ENCODE measurements at regions not wholly inside any gene's neighbourhood (a gene's known extent, or its start where the extent isn't known, plus 50 kb on each side); places are given as distances from the start of the nearest gene placed in this dataset.

DNA sequence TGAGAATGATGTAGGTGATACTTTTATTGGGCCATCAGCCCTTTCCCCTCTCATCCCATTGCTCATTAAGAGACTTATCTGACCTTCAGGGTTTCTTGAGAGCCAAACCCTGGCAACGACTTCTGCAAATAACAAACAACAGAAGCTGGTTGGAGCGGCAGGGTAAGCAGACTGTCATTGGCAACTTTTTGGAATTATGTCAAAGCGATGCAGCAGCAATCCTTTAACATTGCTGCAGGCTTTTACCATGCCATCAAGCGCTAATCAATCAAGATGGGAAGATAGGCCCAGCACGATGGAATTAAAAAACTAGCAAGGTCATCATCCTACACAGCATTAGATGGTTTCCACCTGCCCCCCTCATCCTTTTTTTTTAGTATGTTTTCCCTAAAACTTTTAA lies 406.1 kb upstream of the PDE3A start:
- intact Hi-C loops (cut with micrococcal nuclease) = no loop called here
- no peak for DNase-seq (ENCODE audit: low spot score)
- Mint-ChIP-seq H3K36me3 (ENCODE audit: low read depth) (no peaks in the 10 kb centered on the region), H3K27ac (no peak overlapping the region), H3K4me3 (no peak overlapping the region), H3K27me3 (ENCODE audit: insufficient read depth) (no peaks in the 10 kb centered on the region), H3K9me3 (no peaks in the 10 kb centered on the region), H3K4me1 (ENCODE audit: low read depth) (no peaks in the 10 kb centered on the region)

DNA sequence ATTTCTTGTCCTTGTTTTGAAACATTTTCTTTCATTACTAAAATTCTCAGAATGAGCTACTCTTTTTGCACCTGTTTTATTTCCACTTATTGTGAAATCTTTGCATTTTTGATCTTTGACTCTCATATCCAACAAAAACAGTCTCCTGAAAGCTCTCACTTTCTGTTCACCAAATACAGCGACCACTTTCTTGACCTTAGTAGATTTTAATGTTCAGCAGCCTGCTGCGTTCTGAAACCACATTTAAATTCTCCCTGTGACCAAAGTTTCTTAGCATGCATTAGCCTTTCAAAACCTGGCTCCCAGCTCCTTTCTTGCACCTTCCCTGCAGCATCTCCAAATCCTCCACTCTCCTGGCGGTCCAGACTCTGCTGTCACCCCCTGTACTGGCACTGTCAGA lies 404.4 kb upstream of the PDE3A start:
- Mint-ChIP-seq H3K36me3 (ENCODE audit: low read depth) (no peaks in the 10 kb centered on the region), H3K4me1 (ENCODE audit: low read depth) (no peaks in the 10 kb centered on the region), H3K4me3 (no peak overlapping the region), H3K27me3 (ENCODE audit: insufficient read depth) (no peaks in the 10 kb centered on the region), H3K27ac (no peak overlapping the region), H3K9me3 (no peaks in the 10 kb centered on the region)
- intact Hi-C loops (cut with micrococcal nuclease) = no loop called here
- no peak for DNase-seq (ENCODE audit: low spot score)

DNA sequence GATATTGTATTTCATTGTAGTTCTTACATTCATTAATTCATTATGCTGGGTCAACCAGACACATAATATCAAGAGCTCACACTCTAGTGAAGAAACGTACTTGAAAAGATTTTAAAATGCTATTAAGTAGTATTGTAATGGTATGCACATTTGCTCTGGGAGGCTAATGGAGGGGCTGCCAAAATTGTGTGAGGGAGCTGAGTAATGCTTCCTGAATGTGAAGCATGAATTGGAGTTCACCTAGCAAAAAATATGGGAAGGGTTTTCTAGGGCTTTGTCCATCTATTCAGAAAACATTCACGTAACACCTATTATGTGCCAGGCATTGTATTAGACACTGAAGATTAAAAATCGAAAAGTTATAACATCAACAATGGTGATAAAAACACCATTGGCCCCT lies 403.8 kb upstream of the PDE3A start:
- intact Hi-C loops (cut with micrococcal nuclease) = no loop called here
- Mint-ChIP-seq H3K27me3 (ENCODE audit: insufficient read depth) (no peaks in the 10 kb centered on the region), H3K36me3 (ENCODE audit: low read depth) (no peaks in the 10 kb centered on the region), H3K4me1 (ENCODE audit: low read depth) (no peaks in the 10 kb centered on the region), H3K9me3 (no peaks in the 10 kb centered on the region), H3K4me3 (no peak overlapping the region), H3K27ac (no peak overlapping the region)
- no peak for DNase-seq (ENCODE audit: low spot score)

DNA sequence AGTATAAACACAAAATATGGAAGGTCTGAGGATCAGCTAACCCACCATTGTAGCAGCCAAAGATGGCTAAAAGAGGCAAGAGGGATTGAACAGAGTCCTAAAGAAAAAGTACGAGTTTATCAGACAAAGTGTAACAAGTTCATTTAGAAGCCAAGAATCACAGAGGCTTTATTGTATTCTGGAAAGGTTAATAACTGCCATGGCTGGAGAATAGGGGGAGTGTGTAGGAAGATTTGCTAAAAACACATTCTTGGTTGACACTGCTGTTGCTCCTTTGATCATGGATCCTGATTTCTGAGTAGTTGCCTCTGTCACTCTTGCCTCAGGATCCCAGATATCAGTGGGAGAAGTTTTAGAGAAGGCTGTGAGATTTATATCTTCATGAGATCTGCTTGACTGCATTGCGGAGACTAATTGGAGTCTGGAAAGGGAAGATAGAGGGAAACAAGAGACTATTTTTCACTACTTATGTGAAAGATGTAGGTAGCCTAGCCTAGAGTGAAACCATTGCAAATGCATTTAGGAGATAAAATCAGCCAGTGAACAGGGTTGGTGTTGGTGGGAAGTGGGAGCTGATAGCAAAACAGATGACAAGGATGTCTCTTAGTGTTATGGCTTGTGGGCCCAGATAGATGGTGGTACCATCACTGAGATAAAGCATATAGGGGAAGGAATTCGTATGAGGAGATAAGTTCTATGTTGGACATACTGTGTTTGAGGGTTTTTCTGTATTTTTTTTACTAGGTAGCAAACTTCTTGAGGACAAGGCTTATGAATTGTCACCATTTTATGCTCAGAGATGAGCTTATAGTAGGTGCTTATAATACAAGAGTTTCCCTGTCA lies 402.9 kb upstream of the PDE3A start:
- H3K27ac Mint-ChIP-seq = no peak overlapping the region
- H3K27me3 Mint-ChIP-seq (ENCODE audit: insufficient read depth) = no peaks in the 10 kb centered on the region
- no peaks in the 10 kb centered on the region for H3K4me1 Mint-ChIP-seq (ENCODE audit: low read depth)
- no peak overlapping the region for H3K4me3 Mint-ChIP-seq
- no peaks in the 10 kb centered on the region for H3K36me3 Mint-ChIP-seq (ENCODE audit: low read depth)
- DNase-seq (ENCODE audit: low spot score) = no peak
- H3K9me3 Mint-ChIP-seq = no peaks in the 10 kb centered on the region
- intact Hi-C loops (cut with micrococcal nuclease) = no loop called here

DNA sequence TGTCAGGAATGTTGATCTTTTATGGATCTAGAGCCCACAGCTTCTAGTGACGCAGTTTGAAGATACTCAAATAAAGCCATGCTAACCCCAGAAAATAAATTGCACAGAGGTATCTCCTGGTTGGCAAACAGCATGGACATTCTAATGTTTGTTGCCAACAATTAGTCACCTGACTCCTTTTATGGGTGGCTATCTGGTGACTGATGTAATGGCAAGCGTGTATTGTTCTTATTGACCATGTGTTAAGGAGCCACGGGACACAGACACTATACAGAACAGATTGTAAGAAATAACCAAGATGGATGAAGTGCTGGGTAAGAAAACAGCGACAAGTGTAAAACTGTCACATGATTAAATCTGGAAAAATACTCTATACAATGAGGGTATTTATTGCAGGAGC lies 401.3 kb upstream of the PDE3A start:
- H3K36me3 Mint-ChIP-seq (ENCODE audit: low read depth) = no peaks in the 10 kb centered on the region
- no peaks in the 10 kb centered on the region for H3K27me3 Mint-ChIP-seq (ENCODE audit: insufficient read depth)
- no peaks in the 10 kb centered on the region for H3K9me3 Mint-ChIP-seq
- H3K4me1 Mint-ChIP-seq (ENCODE audit: low read depth) = no peaks in the 10 kb centered on the region
- no peak overlapping the region for H3K4me3 Mint-ChIP-seq
- intact Hi-C loops (cut with micrococcal nuclease) = no loop called here
- H3K27ac Mint-ChIP-seq = no peak overlapping the region
- no peak for DNase-seq (ENCODE audit: low spot score)

DNA sequence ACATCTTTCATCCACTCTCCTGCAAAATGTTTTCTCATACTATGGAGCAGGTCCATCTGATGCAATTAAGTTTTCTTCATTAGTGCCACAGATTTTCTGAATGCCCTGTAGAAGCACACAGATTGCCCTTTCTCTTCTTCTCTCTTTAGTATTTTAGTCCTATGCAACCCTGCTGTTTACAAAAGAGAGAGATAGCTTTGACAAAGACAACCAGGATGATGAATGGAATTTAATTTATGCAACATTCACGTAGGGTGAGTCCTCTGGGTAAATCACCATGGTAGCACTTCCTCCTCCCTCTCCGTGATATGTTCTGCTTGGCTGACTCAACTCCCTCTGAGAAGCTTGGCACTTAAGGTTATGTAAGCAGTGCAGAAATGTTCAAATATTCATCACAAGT lies 400.9 kb upstream of the PDE3A start:
- H3K4me1 Mint-ChIP-seq (ENCODE audit: low read depth) = no peaks in the 10 kb centered on the region
- no peak for DNase-seq (ENCODE audit: low spot score)
- intact Hi-C loops (cut with micrococcal nuclease) = no loop called here

DNA sequence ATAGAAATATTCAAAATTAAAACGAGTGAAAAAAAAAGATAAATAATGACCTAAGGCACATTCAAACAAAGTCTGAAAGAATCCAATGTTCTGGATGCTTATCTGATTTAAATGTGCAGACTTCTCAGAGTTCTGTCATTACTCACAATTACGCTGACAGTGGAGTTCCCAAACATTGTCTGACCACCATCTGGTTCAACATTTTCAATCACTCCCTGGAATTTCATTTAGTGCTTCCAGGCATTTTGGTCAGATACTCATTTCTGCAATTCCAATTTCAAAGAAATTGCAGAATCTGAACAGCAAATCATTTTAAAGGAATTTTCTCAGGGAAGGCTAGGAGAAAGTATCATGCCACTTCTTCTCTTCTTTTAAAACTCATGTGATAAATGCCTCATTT lies 398.2 kb upstream of the PDE3A start:
- intact Hi-C loops (cut with micrococcal nuclease) = no loop called here
- H3K9me3 Mint-ChIP-seq = no peaks in the 10 kb centered on the region
- no peak for DNase-seq (ENCODE audit: low spot score)
- no peaks in the 10 kb centered on the region for H3K36me3 Mint-ChIP-seq (ENCODE audit: low read depth)
- no peak overlapping the region for H3K4me3 Mint-ChIP-seq
- H3K27me3 Mint-ChIP-seq (ENCODE audit: insufficient read depth) = no peaks in the 10 kb centered on the region
- H3K4me1 Mint-ChIP-seq (ENCODE audit: low read depth) = no peaks in the 10 kb centered on the region
- H3K27ac Mint-ChIP-seq = no peak overlapping the region

More for the DNA sequence above, 400.9 kb upstream of the PDE3A start:
- H3K9me3 Mint-ChIP-seq = no peaks in the 10 kb centered on the region
- H3K36me3 Mint-ChIP-seq (ENCODE audit: low read depth) = no peaks in the 10 kb centered on the region
- H3K27me3 Mint-ChIP-seq (ENCODE audit: insufficient read depth) = no peaks in the 10 kb centered on the region
- no peak overlapping the region for H3K4me3 Mint-ChIP-seq
- H3K27ac Mint-ChIP-seq = no peak overlapping the region

DNA sequence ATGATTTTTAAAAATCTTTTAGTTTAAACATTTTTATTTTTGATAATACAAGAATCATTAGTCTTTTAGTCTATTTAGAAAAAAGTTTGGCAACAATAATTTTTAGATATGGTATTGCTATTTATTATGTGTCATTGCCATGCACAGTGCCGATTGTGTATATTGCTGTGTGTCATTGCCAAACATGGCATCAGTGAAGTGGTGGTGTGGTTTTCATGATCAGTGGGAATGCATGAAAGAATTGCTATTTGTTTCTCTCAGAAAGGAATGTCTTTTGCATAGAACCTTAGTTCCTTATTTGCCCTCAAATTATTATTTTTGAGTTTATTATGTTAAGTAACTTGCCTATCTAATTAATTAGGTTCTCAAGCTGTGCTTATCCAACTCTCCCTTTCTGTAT lies 397.5 kb upstream of the PDE3A start:
- Mint-ChIP-seq H3K36me3 (ENCODE audit: low read depth) (no peaks in the 10 kb centered on the region), H3K9me3 (no peaks in the 10 kb centered on the region), H3K4me1 (ENCODE audit: low read depth) (no peaks in the 10 kb centered on the region), H3K27ac (no peak overlapping the region), H3K4me3 (no peak overlapping the region), H3K27me3 (ENCODE audit: insufficient read depth) (no peaks in the 10 kb centered on the region)
- DNase-seq (ENCODE audit: low spot score) = no peak
- intact Hi-C loops (cut with micrococcal nuclease) = no loop called here

DNA sequence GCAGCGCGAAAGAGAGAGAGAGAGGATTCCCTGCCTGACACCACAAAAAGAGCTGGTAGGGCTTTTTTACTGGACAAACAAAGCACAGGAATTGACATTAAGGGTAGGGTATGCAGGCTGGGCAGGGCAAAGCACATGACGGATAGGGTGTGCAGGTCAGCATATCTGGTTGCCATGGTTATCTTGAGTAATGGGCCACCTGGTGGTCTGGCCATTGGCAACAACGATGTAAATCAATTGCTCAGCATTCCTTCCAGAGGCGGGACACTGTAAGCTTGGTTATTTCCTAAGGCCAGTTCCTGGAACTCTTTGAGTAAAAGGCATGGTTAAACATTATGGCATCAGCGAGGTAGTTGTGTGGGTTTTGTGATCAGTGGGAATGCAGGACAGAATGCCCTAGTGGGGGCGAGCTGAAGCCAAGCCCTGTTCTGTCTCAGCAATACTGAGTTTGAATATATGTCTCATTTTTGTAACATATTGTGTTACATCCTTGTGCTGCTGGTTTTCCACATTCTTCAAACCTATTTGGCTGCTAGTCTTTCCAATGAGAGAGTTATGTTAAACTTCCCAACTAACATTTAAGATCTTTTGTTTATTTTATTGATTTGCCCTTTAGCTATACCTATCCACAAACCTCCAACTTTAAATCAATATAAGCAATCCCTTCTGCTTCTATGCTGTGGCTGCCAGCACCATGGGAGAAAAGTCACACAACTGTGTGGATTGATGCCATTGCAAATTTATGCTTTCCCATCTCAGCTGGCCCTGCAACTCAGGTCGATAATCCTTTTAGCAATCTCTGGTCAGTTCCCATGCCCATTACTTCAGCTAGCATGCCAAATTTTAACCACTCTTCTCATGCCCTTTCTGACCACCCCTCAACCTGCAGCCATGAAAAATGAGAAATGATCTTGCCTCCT lies 396.7 kb upstream of the PDE3A start:
- Mint-ChIP-seq H3K27me3 (ENCODE audit: insufficient read depth) (no peaks in the 10 kb centered on the region), H3K36me3 (ENCODE audit: low read depth) (no peaks in the 10 kb centered on the region), H3K4me3 (no peak overlapping the region), H3K27ac (no peak overlapping the region), H3K9me3 (no peaks in the 10 kb centered on the region), H3K4me1 (ENCODE audit: low read depth) (no peaks in the 10 kb centered on the region)
- no peak for DNase-seq (ENCODE audit: low spot score)
- intact Hi-C loops (cut with micrococcal nuclease) = no loop called here

DNA sequence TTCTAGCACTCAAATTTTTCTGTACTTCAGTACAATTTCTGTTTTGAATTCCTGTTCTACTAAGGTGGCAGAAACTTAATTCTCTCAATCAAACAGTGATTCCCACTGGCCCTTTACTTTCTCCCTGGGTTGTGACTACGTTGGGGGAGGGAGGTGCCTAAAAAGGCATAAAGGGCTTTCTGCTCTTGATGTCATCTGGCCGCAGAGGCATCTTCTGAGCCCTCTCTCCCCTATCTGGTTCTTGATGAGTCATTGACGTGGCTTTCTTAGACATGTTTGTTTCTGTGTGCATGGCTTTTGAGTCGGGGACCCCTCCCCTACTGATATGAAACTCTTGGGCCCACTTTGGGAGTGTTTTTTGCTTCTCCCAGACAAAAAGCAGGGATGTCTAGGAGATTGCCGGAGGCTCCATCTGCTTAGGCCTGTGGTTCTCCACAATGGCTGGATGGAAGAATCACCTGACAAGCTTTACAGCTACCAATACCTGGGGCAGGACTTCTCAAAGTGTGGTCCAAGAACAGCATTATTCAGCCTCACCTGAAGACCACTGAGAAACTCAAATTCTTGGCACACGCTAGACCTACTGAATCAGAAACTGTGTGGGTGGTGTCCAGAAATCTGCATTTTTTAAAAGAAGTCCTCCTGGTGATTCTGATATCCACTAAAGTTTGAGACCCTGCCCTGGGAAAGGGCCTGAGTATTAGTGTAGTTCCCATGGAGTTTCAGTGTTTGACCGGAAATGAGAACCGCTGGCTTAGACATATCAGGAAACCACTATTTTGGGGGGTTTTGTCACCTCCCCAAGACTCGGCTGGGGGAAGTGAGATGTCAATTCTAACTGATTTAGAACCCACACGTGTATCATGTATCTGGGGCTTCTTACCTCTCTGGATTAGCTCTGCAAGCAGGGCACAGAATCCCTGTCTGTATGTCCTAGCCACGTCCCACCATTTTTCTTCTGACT lies 395.7 kb upstream of the PDE3A start:
- H3K27me3 Mint-ChIP-seq (ENCODE audit: insufficient read depth) = no peaks in the 10 kb centered on the region

DNA sequence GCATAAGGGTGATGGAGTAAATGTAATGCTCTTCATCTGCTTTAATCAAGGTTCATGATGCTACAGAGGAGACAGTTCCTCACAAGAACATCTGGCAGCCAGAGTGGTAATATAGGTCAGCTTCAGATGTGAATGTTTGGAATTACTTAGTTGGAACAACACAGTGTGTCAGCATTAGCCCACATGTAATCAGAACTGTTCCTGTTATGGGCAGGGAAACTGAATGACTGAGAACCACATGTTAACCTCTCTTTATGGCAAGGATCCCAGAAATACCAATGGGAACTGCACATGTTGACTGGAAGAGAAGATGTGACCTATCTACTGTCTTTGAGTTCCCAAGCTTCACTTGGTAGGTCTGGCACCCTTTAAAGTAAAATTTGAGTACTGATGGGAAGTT lies 390.1 kb upstream of the PDE3A start:
- Mint-ChIP-seq H3K4me1 (ENCODE audit: low read depth) (no peaks in the 10 kb centered on the region), H3K4me3 (no peak overlapping the region), H3K27me3 (ENCODE audit: insufficient read depth) (no peaks in the 10 kb centered on the region), H3K9me3 (peaks cover 3% of the 10 kb centered on the region), H3K36me3 (ENCODE audit: low read depth) (no peaks in the 10 kb centered on the region), H3K27ac (no peak overlapping the region)
- DNase-seq (ENCODE audit: low spot score) = no peak
- intact Hi-C loops (cut with micrococcal nuclease) = no loop called here

More for the DNA sequence above, 395.7 kb upstream of the PDE3A start:
- intact Hi-C loops (cut with micrococcal nuclease) = no loop called here
- no peak overlapping the region for H3K27ac Mint-ChIP-seq
- no peaks in the 10 kb centered on the region for H3K4me1 Mint-ChIP-seq (ENCODE audit: low read depth)
- H3K9me3 Mint-ChIP-seq = no peaks in the 10 kb centered on the region
- H3K36me3 Mint-ChIP-seq (ENCODE audit: low read depth) = no peaks in the 10 kb centered on the region
- DNase-seq (ENCODE audit: low spot score) = no peak
- no peak overlapping the region for H3K4me3 Mint-ChIP-seq

DNA sequence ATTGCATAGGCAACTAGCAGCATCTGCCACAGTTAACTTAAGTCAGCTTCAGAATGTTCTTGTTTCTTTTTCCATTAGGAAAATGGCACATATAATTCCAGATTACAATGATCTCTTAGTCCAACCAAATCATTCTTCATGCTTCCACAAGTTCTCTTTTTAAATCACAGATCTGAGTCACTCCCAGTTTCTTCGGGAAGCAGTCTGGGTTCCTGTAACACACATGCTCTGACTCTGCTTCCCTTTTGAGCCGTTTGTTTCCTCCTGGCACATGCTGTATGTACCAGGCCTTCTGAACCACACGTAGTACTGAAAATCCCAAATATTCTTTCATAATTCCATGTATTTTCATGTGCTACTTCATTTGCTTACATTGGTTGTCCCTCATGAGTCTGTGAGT lies 388.8 kb upstream of the PDE3A start:
- Mint-ChIP-seq H3K4me3 (no peak overlapping the region), H3K27me3 (ENCODE audit: insufficient read depth) (no peaks in the 10 kb centered on the region), H3K27ac (no peak overlapping the region), H3K36me3 (ENCODE audit: low read depth) (no peaks in the 10 kb centered on the region), H3K9me3 (peaks cover 3% of the 10 kb centered on the region), H3K4me1 (ENCODE audit: low read depth) (no peaks in the 10 kb centered on the region)
- no peak for DNase-seq (ENCODE audit: low spot score)
- intact Hi-C loops (cut with micrococcal nuclease) = no loop called here
